ENCODE measurements at regions not wholly inside any gene's neighbourhood (a gene's known extent, or its start where the extent isn't known, plus 50 kb on each side); places are given as distances from the start of the nearest gene placed in this dataset.

GRCh38 chr6:138637822-138638221 is 135.7 kb upstream of the CCDC28A start:
- no peak for TF ChIP-seq POLR2A (IDR thresholded peaks at IDR 0.05)
- no peak for TF ChIP-seq CTCF (IDR thresholded peaks at IDR 0.05)
- TF ChIP-seq POLR2AphosphoS5 (IDR thresholded peaks at IDR 0.05), result no peak
